ENCODE measurements at regions not wholly inside any gene's neighbourhood (a gene's known extent, or its start where the extent isn't known, plus 50 kb on each side); places are given as distances from the start of the nearest gene placed in this dataset.
"Not testable (repeated sequence)": the region's sequence is repeated elsewhere in the genome, so short reads cannot be mapped to it uniquely, and the experiment has no call there.

DNA sequence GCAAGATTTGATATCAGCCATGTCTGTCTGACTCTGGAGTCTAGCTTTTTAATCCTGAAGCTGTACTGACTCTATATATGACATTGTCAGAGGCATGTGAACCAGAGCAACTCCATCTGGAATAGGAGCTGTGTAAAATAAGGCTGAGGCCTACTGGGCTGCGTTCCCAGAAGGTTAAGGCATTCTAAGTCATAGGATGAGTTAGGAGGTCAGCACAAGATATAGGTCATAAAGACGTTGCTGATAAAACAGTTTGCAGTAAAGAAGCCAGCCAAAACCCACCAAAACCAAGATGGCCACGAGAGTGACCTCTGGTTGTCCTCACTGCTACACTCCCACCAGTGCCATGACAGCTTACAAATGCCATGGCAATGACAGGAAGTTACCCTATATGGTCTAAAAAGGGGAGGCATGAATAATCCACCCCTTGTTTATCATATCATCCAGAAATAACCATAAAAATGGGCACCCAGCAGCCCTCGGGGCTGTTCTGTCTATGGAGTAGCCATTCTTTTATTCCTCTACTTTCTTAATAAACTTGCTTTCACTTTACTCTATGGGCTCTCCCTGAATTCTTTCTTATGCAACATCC is 172.7 kb upstream of the KRR1 start:
- peak overlapping the region; percentile 87 for H2BK20ac ChIP-seq (ENCODE audit: low read depth, low read length)
- BruUV-seq (replicated peaks); H4K20me1 ChIP-seq (ENCODE audit: insufficient read depth, low read length); H3K9me3 ChIP-seq (ENCODE audit: control insufficient read depth, insufficient read depth, low read length); in situ Hi-C loops (cut with MboI; ENCODE audit: low sequenced_read_pairs); H3K27me3 ChIP-seq (ENCODE audit: control insufficient read depth, insufficient read depth, low read length); H2AK9ac ChIP-seq (replicated peaks; ENCODE audit: low read depth, low read length, poor library complexity); H2AFZ ChIP-seq (replicated peaks; ENCODE audit: low read length, poor library complexity); POLR2A ChIA-PET (ENCODE audit: unreplicated experiment); H3K4me1 ChIP-seq (ENCODE audit: control insufficient read depth, insufficient read depth, low read length); H3K9me1 ChIP-seq (ENCODE audit: insufficient read depth, low read length); dilution Hi-C loops (cut with HindIII; ENCODE audit: low sequenced_read_pairs, unreplicated experiment); CTCF ChIA-PET; H3K79me1 ChIP-seq (ENCODE audit: low read depth in 1 of 2, low read length in 2 of 2); H3K36me3 ChIP-seq (ENCODE audit: control insufficient read depth, insufficient read depth, low read length): not testable (repeated sequence)
- H3K4ac ChIP-seq (ENCODE audit: low read depth, low read length): peak overlapping the region; percentile 76
- DNase-seq: peak; percentile 71
- peak overlapping the region; percentile 78 for H2BK120ac ChIP-seq (ENCODE audit: low read depth, low read length)
- H3K4me3 ChIP-seq (ENCODE audit: insufficient read depth, low read depth, low read length): peak overlapping the region; percentile 14; the same call in 1 of the 2 replicates
- peak overlapping the region; percentile 77 for H4K5ac ChIP-seq (ENCODE audit: low read depth, low read length)
- peak overlapping the region; percentile 84 for H3K18ac ChIP-seq (ENCODE audit: low read depth, low read length)
- H4K8ac ChIP-seq (ENCODE audit: low read depth in 2 of 2, low read length in 2 of 2): peak overlapping the region; percentile 37 to 91; a peak in 3 of 4 replicates
- H3K4me2 ChIP-seq (ENCODE audit: low read depth, low read length): peak overlapping the region; percentile 61; the same call in 1 of the 2 replicates
- peak overlapping the region; percentile 96 for H2BK5ac ChIP-seq (ENCODE audit: low read depth, low read length, poor library complexity, severe bottlenecking)
- peak overlapping the region; percentile 7; the same call in 1 of the 2 replicates for H3K9ac ChIP-seq (ENCODE audit: low read depth, low read length)
- peak; percentile 44 for ATAC-seq (ENCODE audit: low read depth)
- intact Hi-C loops (cut with micrococcal nuclease): loop anchor here (2.0 kb wide), 1 partner anchor 41 kb away; no protein-coding TSS in a partner anchor
- WGBS, 2 experiments (ENCODE audit: extremely low coverage in 2 of 2, insufficient read length in 1 of 2): 60% methylated on average over 1 of the region's 4 CpGs; no CpG with 5 or more reads in 1 of the 2 experiments
- peak overlapping the region; percentile 51 for H3K14ac ChIP-seq (replicated peaks; ENCODE audit: low read depth, low read length)
- H4K91ac ChIP-seq (ENCODE audit: insufficient read depth, low read depth, low read length): peak overlapping the region; percentile 83
- peak overlapping the region; percentile 85 for H3K27ac ChIP-seq (ENCODE audit: insufficient read depth, low read length)
- H2AK5ac ChIP-seq (ENCODE audit: low read depth, low read length): peak overlapping the region; percentile 83; the same call in 1 of the 2 replicates
- H3K23ac ChIP-seq (ENCODE audit: low read depth, low read length): peak overlapping the region; percentile 48; the same call in 1 of the 2 replicates
- peak overlapping the region; percentile 64 for H2BK15ac ChIP-seq (ENCODE audit: low read depth, low read length)
- H3K56ac ChIP-seq (ENCODE audit: extremely low read depth, insufficient read depth, low read length): peak overlapping the region; percentile 78
